Adrenal gland (tissue), 9 donors: ENCODE measurements at regions not wholly inside any gene's neighbourhood (a gene's known extent, or its start where the extent isn't known, plus 50 kb on each side); places are given as distances from the start of the nearest gene placed in this dataset.

Experiments used
- DNase-seq, 7 donors: peaks; one replicate each; pipeline ENCODE4 v3.0.0-alpha.2; 2019 to 2020
- H3K27ac ChIP-seq, 5 donors: fragments of 200-600 bp; sonication (generic) in 4 of 5; 1 replicate in 3 of 5; 2 replicates in 2 of 5; pipeline versions ENCODE4 v1.5.1 to v1.8.0; 2016 to 2020; ENCODE audit warnings: mild to moderate bottlenecking in 1 of 5
- H3K27me3 ChIP-seq: fragments of 200-600 bp; 2 replicates; pipeline ENCODE4 v1.8.0; 2021
- H3K36me3 ChIP-seq, 2 donors: fragments of 200-600 bp; replicated peaks in 1 of 2; 1 replicate in 1 of 2; 2 replicates in 1 of 2; pipeline versions ENCODE4 v1.5.1 to v1.8.0; 2018 to 2022
- H3K4me1 ChIP-seq, 2 donors: fragments of 200-600 bp; replicated peaks in 1 of 2; 1 replicate in 1 of 2; 2 replicates in 1 of 2; pipeline versions ENCODE4 v1.5.1 to v1.8.0; 2018 to 2021
- H3K4me3 ChIP-seq, 4 donors: fragments of 200-600 bp; sonication (generic) in 3 of 4; one replicate each; pipeline ENCODE4 v1.5.1; 2016 to 2018
- H3K9me3 ChIP-seq, 3 donors: fragments of 200-600 bp; sonication (generic) in 1 of 3; replicated peaks in 1 of 3; 1 replicate in 2 of 3; 2 replicates in 1 of 3; pipeline versions ENCODE4 v1.5.1 to v1.8.0; 2016 to 2021
- CTCF ChIP-seq, 6 experiments: fragments of 450-650 bp in 4 of 6; fragments of 200-600 bp in 2 of 6; sonication (generic) in 1 of 6; IDR thresholded peaks; 1 replicate in 5 of 6; 2 replicates in 1 of 6; pipeline versions ENCODE4 v1.5.1 to v1.8.0; 2016 to 2021; ENCODE audit warnings: antibody characterized with exemption in 6 of 6, mild to moderate bottlenecking in 2 of 6, moderate library complexity in 1 of 6
- POLR2A ChIP-seq, 2 donors: fragments of 450-650 bp; IDR thresholded peaks; one replicate each; pipeline ENCODE4 v1.6.1; 2017; ENCODE audit warnings: antibody characterized with exemption in 2 of 2, mild to moderate bottlenecking in 2 of 2, moderate library complexity in 1 of 2
- WGBS, 4 donors: extraction: QIAGEN DNeasy Blood & Tissue Kit in 2 of 4; methylation state at CpG; one replicate each; pipeline versions ENCODE4 v1.1.5 to v1.1.7; 2013 to 2017; 5-methylcytosine and 5-hydroxymethylcytosine counted together
- intact Hi-C, 2 donors: fragments of 100-400 bp; cut with DNase I; formaldehyde crosslinking; loops; one replicate each; pipeline versions ENCODE4 v1.14.1 to v1.15.0; 2022 to 2023
- donor health status: healthy with polysubstance abuse.
- donor health status: Bipolar disorder and iron deficiency.
- donor health status: DM: yes; HTN: yes; CAD: no.
- donor health status: DM: no; HTN: no; CAD: no.
- donor health status: DM: no; HTN: no; CAD: no.

GRCh38 chrY:15355321-15355720, 831.0 kb downstream of the NLGN4Y start:
- no peaks in the 10 kb centered on the region for H3K4me1 ChIP-seq
- H3K9me3 ChIP-seq = no peaks in the 10 kb centered on the region
- TF ChIP-seq CTCF (IDR thresholded peaks at IDR 0.05) (no peak), POLR2A (IDR thresholded peaks at IDR 0.05) (no peak)
- H3K27me3 ChIP-seq = no peaks in the 10 kb centered on the region
- no peak for DNase-seq
- no peaks in the 10 kb centered on the region for H3K36me3 ChIP-seq
- H3K4me3 ChIP-seq = no peak overlapping the region
- H3K27ac ChIP-seq = no peak overlapping the region
- WGBS, 4 donors = 88 to 93% methylated on average over 3 of the region's 3 CpGs; no CpG with 5 or more reads in 2 of the 4 donors
- intact Hi-C loops = no loop called here

GRCh38 chrY:15360471-15360870, 836.1 kb downstream of the NLGN4Y start:
- intact Hi-C loops = no loop called here
- H3K27me3 ChIP-seq = no peaks in the 10 kb centered on the region

GRCh38 chrY:15364996-15365395, 840.7 kb downstream of the NLGN4Y start:
- Histone ChIP-seq H3K9me3 (no peaks in the 10 kb centered on the region), H3K27me3 (no peaks in the 10 kb centered on the region), H3K36me3 (no peaks in the 10 kb centered on the region), H3K4me3 (no peak overlapping the region), H3K4me1 (no peaks in the 10 kb centered on the region), H3K27ac (no peak overlapping the region)
- no peak for DNase-seq
- WGBS, 4 donors = 39 to 70% methylated on average over 3 to 4 of the region's 4 CpGs; no CpG with 5 or more reads in 2 of the 4 donors
- intact Hi-C loops = no loop called here
- TF ChIP-seq POLR2A (IDR thresholded peaks at IDR 0.05) (no peak), CTCF (IDR thresholded peaks at IDR 0.05) (no peak)

More at GRCh38 chrY:15360471-15360870, 836.1 kb downstream of the NLGN4Y start:
- no peak for DNase-seq
- no peak for TF ChIP-seq CTCF (IDR thresholded peaks at IDR 0.05)
- no peak for TF ChIP-seq POLR2A (IDR thresholded peaks at IDR 0.05)
- Histone ChIP-seq H3K9me3 (no peaks in the 10 kb centered on the region), H3K36me3 (no peaks in the 10 kb centered on the region), H3K4me3 (no peak overlapping the region), H3K4me1 (no peaks in the 10 kb centered on the region), H3K27ac (no peak overlapping the region)

GRCh38 chrY:15368786-15369185, 844.5 kb downstream of the NLGN4Y start:
- TF ChIP-seq POLR2A (IDR thresholded peaks at IDR 0.05) = no peak
- no peak for TF ChIP-seq CTCF (IDR thresholded peaks at IDR 0.05)
- DNase-seq = no peak
- Histone ChIP-seq H3K9me3 (no peaks in the 10 kb centered on the region), H3K27ac (no peak overlapping the region), H3K36me3 (no peaks in the 10 kb centered on the region), H3K27me3 (no peaks in the 10 kb centered on the region), H3K4me1 (no peaks in the 10 kb centered on the region), H3K4me3 (no peak overlapping the region)
- intact Hi-C loops = no loop called here
- 54 to 69% methylated on average over 3 of the region's 3 CpGs; no CpG with 5 or more reads in 2 of the 4 donors for WGBS, 4 donors
